ENCODE measurements at regions not wholly inside any gene's neighbourhood (a gene's known extent, or its start where the extent isn't known, plus 50 kb on each side); places are given as distances from the start of the nearest gene placed in this dataset.

GRCh38 chr13:76527041-76527440, 359.2 kb downstream of the KCTD12 start:
- TF ChIP-seq TCF7L2 (IDR thresholded peaks at IDR 0.05; ENCODE audit: low read depth, low read length) (no peak), SIN3A (IDR thresholded peaks at IDR 0.05; ENCODE audit: borderline replicate concordance, insufficient read depth, low read depth, low read length) (no peak), REST (IDR thresholded peaks at IDR 0.05; ENCODE audit: insufficient read depth in 1 of 2, low read depth in 2 of 2, low read length in 1 of 2) (no peak), POLR2AphosphoS5 (IDR thresholded peaks at IDR 0.05; ENCODE audit: low read depth, low read length) (no peak)
- TF ChIP-seq, protein P1, sequence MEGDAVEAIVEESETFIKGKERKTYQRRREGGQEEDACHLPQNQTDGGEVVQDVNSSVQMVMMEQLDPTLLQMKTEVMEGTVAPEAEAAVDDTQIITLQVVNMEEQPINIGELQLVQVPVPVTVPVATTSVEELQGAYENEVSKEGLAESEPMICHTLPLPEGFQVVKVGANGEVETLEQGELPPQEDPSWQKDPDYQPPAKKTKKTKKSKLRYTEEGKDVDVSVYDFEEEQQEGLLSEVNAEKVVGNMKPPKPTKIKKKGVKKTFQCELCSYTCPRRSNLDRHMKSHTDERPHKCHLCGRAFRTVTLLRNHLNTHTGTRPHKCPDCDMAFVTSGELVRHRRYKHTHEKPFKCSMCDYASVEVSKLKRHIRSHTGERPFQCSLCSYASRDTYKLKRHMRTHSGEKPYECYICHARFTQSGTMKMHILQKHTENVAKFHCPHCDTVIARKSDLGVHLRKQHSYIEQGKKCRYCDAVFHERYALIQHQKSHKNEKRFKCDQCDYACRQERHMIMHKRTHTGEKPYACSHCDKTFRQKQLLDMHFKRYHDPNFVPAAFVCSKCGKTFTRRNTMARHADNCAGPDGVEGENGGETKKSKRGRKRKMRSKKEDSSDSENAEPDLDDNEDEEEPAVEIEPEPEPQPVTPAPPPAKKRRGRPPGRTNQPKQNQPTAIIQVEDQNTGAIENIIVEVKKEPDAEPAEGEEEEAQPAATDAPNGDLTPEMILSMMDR (IDR thresholded peaks at IDR 0.05): no peak
- H3K36me3 ChIP-seq (ENCODE audit: control insufficient read depth, insufficient read depth, low read length): no peaks in the 10 kb centered on the region
- in situ Hi-C loops (cut with HindIII; ENCODE audit: low pct_unique_long_range_greater_than_20kb, low sequenced_read_pairs) (no loop called here), intact Hi-C loops (cut with micrococcal nuclease; ENCODE audit: unreplicated experiment) (no loop called here)
- ChIA-PET POLR2A (no interaction called here), CTCF (no interaction called here)
- BruUV-seq (replicated peaks): no TSS peak
- no peak overlapping the region for H3K4me3 ChIP-seq (ENCODE audit: low read depth in 2 of 2, low read length in 2 of 2)
- ATAC-seq (no peak), DNase-seq (ENCODE audit: low read depth, low spot score) (no peak)
- H3K4me1 ChIP-seq (ENCODE audit: control insufficient read depth, insufficient read depth, low read length): no peaks in the 10 kb centered on the region
- no peaks in the 10 kb centered on the region for H3K9me3 ChIP-seq (ENCODE audit: control insufficient read depth, insufficient read depth, low read depth, low read length)
- H3K27ac ChIP-seq (ENCODE audit: low read length): no peak overlapping the region
- no peaks in the 10 kb centered on the region for H3K27me3 ChIP-seq (ENCODE audit: control insufficient read depth, insufficient read depth, low read length)

DNA sequence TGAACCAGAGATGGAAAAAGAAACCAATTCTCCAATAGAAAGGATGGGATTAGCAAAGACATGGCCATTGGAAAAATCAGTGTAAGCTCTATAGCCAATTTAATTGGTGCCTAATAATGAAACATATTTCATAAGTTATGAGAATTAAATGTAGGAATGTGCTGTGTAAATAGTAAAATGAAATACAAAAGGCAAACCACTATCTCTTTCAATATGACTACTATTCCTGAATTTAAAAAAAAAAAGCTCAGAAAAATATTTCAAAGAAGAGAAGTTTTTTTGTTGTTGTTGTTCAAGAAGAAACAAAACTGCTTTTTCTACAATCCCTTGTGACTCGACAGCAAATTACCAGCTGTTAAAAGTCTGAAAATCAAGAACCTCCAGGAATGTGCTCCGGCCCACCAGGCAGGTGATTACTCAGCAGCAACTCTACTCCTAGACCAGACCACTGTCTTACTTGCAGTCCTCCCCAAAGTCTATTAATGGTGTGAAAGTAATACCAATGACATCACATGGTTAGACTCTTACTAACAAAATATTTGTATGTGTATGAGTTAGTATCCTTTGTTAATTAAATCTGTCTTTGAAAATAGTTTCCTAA, 362.4 kb downstream of the KCTD12 start:
- DNase-seq (ENCODE audit: low read depth, low spot score): no peak
- BruUV-seq (replicated peaks): no TSS peak
- ChIA-PET POLR2A (no interaction called here), CTCF (no interaction called here)
- in situ Hi-C loops (cut with HindIII; ENCODE audit: low pct_unique_long_range_greater_than_20kb, low sequenced_read_pairs) (no loop called here), intact Hi-C loops (cut with micrococcal nuclease; ENCODE audit: unreplicated experiment) (no loop called here)
- no peak for ATAC-seq
- H3K36me3 ChIP-seq (ENCODE audit: control insufficient read depth, insufficient read depth, low read length): no peaks in the 10 kb centered on the region
- no peaks in the 10 kb centered on the region for H3K9me3 ChIP-seq (ENCODE audit: control insufficient read depth, insufficient read depth, low read depth, low read length)
- no peak overlapping the region for H3K27ac ChIP-seq (ENCODE audit: low read length)
- no peaks in the 10 kb centered on the region for H3K4me1 ChIP-seq (ENCODE audit: control insufficient read depth, insufficient read depth, low read length)
- TF ChIP-seq SIN3A (IDR thresholded peaks at IDR 0.05; ENCODE audit: borderline replicate concordance, insufficient read depth, low read depth, low read length) (no peak), POLR2AphosphoS5 (IDR thresholded peaks at IDR 0.05; ENCODE audit: low read depth, low read length) (no peak), REST (IDR thresholded peaks at IDR 0.05; ENCODE audit: insufficient read depth in 1 of 2, low read depth in 2 of 2, low read length in 1 of 2) (no peak), TCF7L2 (IDR thresholded peaks at IDR 0.05; ENCODE audit: low read depth, low read length) (no peak)
- TF ChIP-seq, protein P1 (IDR thresholded peaks at IDR 0.05): no peak
- no peaks in the 10 kb centered on the region for H3K27me3 ChIP-seq (ENCODE audit: control insufficient read depth, insufficient read depth, low read length)
- H3K4me3 ChIP-seq (ENCODE audit: low read depth in 2 of 2, low read length in 2 of 2): no peak overlapping the region

Measured in Panc1 (cell line).